ENCODE measurements at regions not wholly inside any gene's neighbourhood (a gene's known extent, or its start where the extent isn't known, plus 50 kb on each side); places are given as distances from the start of the nearest gene placed in this dataset.
A peak's percentile ranks its signal among the peaks of the same experiment; 100 is the strongest.
"Not testable (repeated sequence)": the region's sequence is repeated elsewhere in the genome, so short reads cannot be mapped to it uniquely, and the experiment has no call there.

DNA sequence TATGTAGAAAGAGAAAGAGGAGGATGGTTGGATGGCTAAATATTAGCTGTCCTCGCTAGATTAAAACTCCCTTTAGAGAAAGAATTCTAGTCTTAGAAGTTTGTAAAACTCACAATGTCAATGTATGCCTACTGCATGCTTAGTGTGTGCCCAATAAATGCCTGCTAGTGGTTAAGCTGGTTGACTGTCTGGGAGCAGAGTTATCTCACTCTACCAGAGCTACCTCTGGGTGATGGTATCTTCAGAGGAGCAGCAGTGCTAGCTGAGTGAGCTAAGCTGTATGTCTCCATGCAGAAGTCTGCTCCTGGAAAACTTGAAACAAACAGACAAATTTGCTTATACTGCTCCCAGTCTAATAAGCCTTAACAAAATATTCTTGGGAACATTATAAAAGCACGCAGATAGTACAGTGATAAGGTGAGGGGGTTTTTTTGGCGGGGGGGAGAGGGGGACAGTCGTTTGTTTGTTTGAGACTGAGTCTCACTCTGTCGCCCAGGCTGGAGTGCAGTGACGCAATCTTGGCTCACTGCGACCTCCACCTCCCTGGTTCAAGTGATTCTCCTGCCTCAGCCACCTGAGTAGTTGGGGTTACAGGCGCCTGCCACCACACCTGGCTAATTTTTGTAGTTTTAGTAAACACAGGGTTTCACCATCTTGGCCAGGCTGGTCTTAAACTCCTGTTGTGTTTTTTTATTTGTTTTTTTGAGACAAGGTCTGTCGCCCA is 202.8 kb upstream of the TSC22D1 start:
- no peak for DNase-seq

DNA sequence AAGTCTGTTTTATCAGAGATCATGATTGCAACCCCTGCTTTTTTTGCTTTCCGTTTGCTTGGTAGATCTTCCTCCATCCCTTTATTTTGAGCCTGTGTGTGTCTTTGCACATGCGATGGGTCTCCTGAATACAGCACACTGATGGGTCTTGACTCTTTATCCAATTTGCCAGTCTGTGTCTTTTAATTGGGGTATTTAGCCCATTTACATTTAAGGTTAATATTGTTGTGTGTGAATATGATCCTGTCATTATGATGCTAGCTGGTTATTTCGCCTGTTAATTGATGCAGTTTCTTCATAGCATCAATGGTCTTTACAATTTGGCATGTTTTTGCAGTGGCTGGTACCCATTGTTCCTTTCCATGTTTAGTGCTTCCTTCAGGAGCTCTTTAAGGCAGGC is 199.2 kb upstream of the TSC22D1 start:
- not testable (repeated sequence) for DNase-seq

GRCh38 chr13:44770951-44771350 is 194.8 kb upstream of the TSC22D1 start:
- DNase-seq = no peak

DNA sequence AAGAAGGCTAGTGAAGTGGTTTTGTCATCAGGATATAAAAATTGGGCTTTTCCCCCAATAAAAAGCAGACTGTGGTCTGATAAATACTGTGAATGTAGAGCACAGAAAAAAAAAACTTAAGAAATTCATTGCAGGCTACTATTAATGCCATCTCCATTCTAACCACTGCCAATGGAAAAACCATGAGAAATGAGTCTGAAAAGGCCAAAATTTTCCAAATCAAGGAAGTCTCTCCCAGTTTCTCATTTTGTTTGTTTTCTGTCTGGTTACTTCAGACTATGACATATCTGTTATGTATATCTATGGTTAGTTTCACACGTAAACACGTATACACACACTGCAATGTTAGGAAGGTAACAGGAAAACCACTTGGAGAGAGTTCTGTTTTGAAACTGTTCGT is 193.6 kb upstream of the TSC22D1 start:
- DNase-seq = no peak

- no peak for DNase-seq
These were observed 192.8 kb upstream of the TSC22D1 start for GRCh38 chr13:44768775-44769581.

GRCh38 chr13:44768239-44768638 is 192.1 kb upstream of the TSC22D1 start:
- no peak for DNase-seq

DNA sequence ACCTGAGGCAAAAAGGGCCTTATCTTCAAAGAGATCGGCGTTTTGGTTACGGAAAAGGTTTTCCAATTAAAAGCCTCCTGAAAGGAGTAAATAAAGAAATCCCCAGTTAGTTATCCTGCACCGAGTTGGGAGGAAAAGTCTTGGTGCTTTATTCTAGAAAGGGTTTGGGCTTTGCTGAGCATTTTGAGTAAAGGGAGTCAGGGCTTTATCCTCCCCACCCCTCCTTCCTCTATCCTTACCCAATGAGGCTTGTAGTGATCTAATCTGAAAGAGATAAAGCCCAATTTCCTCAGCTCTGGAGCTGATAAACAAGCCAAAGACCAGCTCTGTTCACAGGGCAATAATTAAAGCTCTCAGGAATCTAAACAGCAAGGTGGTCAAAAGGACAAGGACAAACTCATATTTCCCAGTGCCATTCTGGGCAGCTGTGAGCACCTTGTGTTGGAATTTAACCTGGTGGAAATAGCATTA is 188.9 kb upstream of the TSC22D1 start:
- no peak for DNase-seq

- DNase-seq = no peak
These were observed 188.2 kb upstream of the TSC22D1 start for GRCh38 chr13:44764302-44764692.

GRCh38 chr13:44763615-44764301 is 187.6 kb upstream of the TSC22D1 start:
- DNase-seq = no peak

GRCh38 chr13:44762911-44763310 is 186.8 kb upstream of the TSC22D1 start:
- DNase-seq = no peak

DNA sequence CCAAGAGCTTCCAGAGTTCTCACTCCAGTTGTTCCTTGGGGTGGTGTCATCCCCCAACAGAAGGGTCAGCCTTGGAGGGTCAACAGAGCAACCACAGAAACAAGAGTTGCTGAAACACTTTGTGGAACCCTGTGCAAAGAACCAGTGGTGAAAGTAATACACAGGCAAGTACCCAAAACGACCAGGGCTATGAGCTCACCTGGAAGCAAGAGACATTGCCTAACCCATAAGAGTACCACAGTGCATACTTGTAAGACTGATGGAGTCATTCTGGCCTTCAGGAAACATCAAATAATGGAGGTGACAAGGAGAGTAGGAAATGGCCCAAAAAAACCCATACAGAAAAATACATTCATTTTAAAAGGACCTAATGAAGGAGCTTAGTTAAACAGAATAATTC is 184.3 kb upstream of the TSC22D1 start:
- no peak for DNase-seq

GRCh38 chr13:44759384-44760360 is 183.5 kb upstream of the TSC22D1 start:
- DNase-seq = no peak

DNA sequence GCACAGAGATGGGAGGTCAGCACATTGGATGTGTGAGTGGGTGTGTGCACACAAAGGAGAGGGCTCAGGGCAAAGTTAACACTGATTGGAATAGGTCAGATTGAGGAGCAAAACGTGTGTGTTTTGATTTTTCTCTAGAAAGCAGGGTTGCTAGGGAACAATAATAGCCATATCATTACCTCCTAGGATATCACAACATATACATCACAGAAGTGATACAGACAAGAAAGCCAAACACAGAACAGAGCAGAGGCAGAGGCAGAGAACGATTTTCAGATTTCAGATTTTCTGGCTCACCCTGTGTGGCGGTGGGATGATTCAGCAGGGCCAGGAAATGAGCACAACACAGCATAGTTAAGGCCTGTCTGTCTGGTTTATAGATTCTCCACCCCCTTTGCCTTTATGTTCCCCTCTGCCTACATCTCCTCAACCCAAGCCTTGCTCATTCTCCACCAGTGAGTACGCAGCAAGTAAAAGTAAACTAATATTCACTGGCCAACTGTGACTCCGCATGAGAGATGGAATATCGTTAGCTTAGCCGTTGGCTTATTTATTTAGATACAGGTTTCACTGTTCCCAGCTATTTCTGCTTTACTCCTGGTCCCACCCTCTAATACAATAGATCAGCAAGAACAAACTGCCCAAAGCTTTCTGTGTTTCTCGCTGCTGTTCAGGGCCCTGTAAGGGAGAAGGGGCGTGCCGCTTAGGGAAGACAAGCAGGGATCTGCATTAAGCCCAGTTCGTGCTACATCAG is 182.7 kb upstream of the TSC22D1 start:
- peak; percentile 85 for DNase-seq

- no peak for DNase-seq
These were observed 181.5 kb upstream of the TSC22D1 start for GRCh38 chr13:44757671-44758070.

DNA sequence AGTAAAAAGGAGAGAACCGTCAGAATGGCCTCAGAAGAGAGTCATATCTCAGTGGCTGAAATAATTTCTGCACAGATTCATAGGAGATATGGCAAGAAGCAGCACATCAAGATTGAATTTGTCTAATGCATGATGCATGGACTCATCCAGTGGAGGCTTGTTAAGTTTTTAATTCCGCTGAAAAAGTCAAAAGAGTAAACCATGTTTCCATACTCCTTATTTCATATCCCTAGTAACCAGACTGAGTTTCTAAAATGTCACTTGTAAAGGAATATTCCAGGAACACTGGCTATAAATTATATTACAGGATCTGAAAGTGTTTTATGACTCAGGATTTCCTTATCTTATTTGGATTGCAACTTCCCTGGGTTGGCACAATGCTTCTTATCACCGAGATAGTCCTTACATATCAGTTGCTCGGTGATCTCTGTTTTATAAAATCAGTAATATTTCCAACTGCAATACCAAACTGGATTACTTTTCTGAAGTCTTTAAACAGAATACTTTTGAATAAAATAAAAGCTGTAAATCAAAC is 180.2 kb upstream of the TSC22D1 start:
- no peak for DNase-seq

DNA sequence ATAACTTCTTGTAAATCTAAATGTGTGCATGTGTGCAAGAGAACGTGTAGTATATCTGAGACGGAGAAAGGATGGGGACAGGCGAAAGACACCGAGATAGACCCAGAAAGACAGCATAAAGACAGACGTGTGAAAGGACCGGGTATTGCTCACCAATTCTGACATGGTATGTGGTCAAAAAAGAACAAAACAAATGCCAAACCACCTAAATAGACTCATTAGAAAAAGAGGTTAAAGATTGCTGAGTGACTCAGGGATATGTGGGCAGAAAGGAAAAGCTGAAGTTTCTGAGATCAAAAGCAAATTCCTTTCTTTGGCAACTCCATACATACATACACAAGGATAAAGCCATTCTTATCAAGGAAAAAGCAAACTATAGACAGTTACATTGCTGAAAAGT is 179.7 kb upstream of the TSC22D1 start:
- peak; percentile 56 for DNase-seq

DNA sequence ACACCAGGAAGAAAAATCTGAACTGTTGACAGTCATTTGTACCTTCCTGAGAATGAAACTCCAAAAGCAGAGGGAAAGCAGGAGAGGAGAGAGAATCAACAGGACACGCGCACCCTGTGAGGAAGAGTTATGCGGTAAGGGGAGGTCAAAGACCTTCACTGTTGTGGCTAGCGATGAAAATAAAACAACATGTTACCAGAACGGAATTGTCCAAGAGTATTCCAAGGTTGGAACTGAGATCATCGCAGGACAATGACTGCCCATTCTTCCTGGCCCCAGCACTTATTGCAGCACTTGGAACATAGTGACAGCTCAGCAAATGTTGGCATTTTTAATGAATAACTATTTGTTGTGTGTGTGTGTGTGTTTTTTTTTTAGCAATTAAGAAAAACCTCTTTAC is 176.0 kb upstream of the TSC22D1 start:
- DNase-seq = no peak

- no peak for DNase-seq
These were observed 174.5 kb upstream of the TSC22D1 start for GRCh38 chr13:44750630-44751029.

GRCh38 chr13:44749906-44750305 is 173.8 kb upstream of the TSC22D1 start:
- no peak for DNase-seq

DNA sequence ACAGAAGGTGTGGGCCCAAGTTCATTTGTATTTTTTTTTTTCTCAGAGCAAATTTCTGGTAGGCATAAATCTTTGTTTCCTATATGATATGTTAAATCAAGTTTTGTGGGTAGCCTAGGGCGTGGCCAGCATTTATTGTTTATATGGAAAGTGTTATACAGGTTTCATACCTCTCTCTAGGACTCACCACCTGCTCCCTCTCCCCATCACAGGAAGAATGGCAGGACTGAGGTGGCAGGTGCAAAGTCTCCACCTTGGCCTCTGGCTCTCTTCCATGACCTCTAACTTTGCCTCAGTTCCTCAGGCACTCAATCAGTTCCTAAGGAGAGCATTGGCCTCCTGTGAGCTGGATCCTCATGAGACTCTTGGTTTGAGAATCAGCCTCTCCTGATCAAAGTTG is 172.3 kb upstream of the TSC22D1 start:
- no peak for DNase-seq

- no peak for DNase-seq
These were observed 171.0 kb upstream of the TSC22D1 start for GRCh38 chr13:44747179-44747578.

Data from EL (cell line).